ENCODE measurements at regions not wholly inside any gene's neighbourhood (a gene's known extent, or its start where the extent isn't known, plus 50 kb on each side); places are given as distances from the start of the nearest gene placed in this dataset.

DNA sequence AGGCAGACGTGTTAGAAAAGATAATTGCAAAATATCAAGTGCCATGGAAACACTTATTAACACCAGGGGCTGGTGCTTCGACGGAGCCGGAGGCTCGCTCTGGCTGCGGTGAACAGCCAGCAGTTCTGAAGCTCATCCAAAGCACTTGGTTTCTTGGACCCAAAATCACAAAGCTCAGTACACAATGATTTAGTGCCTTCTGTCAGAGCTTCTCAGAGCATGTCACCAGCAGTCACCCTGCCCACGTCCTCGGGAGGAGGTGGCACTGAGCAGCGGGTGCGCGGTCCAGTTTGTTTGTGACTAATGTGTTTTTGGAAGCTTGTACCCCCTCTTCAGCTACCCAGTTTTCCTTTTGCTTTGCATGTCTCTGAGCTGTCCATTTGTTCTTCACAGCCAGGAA lies 58.7 kb upstream of the KIRREL3 start:
- TF ChIP-seq RAD21 (IDR thresholded peaks at IDR 0.05; ENCODE audit: low read length) (no peak), POLR2A (IDR thresholded peaks at IDR 0.05; ENCODE audit: low read depth, low read length) (no peak), NFE2L2 (IDR thresholded peaks at IDR 0.05; ENCODE audit: low read depth, low read length) (no peak), FOS (IDR thresholded peaks at IDR 0.05; ENCODE audit: low read depth, low read length) (no peak), RFX5 (IDR thresholded peaks at IDR 0.05; ENCODE audit: low read depth, low read length) (no peak), RCOR1 (IDR thresholded peaks at IDR 0.05; ENCODE audit: insufficient replicate concordance, low read length) (no peak), MAFK (IDR thresholded peaks at IDR 0.05; ENCODE audit: low read depth, low read length) (no peak), MAZ (IDR thresholded peaks at IDR 0.05; ENCODE audit: borderline replicate concordance, low read depth, low read length) (no peak), MXI1 (IDR thresholded peaks at IDR 0.05; ENCODE audit: borderline replicate concordance, low read depth, low read length) (no peak), CEBPB (IDR thresholded peaks at IDR 0.05; ENCODE audit: low read depth, low read length) (no peak), SMC3 (IDR thresholded peaks at IDR 0.05; ENCODE audit: low read depth, low read length) (no peak)
- TF ChIP-seq, protein P1, sequence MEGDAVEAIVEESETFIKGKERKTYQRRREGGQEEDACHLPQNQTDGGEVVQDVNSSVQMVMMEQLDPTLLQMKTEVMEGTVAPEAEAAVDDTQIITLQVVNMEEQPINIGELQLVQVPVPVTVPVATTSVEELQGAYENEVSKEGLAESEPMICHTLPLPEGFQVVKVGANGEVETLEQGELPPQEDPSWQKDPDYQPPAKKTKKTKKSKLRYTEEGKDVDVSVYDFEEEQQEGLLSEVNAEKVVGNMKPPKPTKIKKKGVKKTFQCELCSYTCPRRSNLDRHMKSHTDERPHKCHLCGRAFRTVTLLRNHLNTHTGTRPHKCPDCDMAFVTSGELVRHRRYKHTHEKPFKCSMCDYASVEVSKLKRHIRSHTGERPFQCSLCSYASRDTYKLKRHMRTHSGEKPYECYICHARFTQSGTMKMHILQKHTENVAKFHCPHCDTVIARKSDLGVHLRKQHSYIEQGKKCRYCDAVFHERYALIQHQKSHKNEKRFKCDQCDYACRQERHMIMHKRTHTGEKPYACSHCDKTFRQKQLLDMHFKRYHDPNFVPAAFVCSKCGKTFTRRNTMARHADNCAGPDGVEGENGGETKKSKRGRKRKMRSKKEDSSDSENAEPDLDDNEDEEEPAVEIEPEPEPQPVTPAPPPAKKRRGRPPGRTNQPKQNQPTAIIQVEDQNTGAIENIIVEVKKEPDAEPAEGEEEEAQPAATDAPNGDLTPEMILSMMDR (conservative IDR thresholded peaks at IDR 0.05; ENCODE audit: low read depth, low read length) = no peak
- TF ChIP-seq, protein P2, sequence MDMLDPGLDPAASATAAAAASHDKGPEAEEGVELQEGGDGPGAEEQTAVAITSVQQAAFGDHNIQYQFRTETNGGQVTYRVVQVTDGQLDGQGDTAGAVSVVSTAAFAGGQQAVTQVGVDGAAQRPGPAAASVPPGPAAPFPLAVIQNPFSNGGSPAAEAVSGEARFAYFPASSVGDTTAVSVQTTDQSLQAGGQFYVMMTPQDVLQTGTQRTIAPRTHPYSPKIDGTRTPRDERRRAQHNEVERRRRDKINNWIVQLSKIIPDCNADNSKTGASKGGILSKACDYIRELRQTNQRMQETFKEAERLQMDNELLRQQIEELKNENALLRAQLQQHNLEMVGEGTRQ (IDR thresholded peaks at IDR 0.05; ENCODE audit: low read depth, low read length) = no peak
- TF ChIP-seq, protein P3, sequence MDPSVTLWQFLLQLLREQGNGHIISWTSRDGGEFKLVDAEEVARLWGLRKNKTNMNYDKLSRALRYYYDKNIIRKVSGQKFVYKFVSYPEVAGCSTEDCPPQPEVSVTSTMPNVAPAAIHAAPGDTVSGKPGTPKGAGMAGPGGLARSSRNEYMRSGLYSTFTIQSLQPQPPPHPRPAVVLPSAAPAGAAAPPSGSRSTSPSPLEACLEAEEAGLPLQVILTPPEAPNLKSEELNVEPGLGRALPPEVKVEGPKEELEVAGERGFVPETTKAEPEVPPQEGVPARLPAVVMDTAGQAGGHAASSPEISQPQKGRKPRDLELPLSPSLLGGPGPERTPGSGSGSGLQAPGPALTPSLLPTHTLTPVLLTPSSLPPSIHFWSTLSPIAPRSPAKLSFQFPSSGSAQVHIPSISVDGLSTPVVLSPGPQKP (IDR thresholded peaks at IDR 0.05; ENCODE audit: borderline replicate concordance, low read depth, low read length) = no peak
